Chondrocyte (in vitro differentiated cells): ENCODE measurements at regions not wholly inside any gene's neighbourhood (a gene's known extent, or its start where the extent isn't known, plus 50 kb on each side); places are given as distances from the start of the nearest gene placed in this dataset.
"Not testable (repeated sequence)": the region's sequence is repeated elsewhere in the genome, so short reads cannot be mapped to it uniquely, and the experiment has no call there.

Experiments
- DNase-seq: peaks from one replicate; pipeline ENCODE4 v3.0.0; 2021; ENCODE audit warnings: mixed read lengths, low spot score
- H3K27ac Mint-ChIP-seq: one replicate; pipeline ENCODE4 v1.8.0; 2021; ENCODE audit warnings: mild to moderate bottlenecking, moderate library complexity, mixed read lengths; ENCODE audit not compliant: unreplicated experiment
- H3K27me3 Mint-ChIP-seq: 2 replicates; pipeline ENCODE4 v1.8.0; 2021; ENCODE audit warnings: low read depth, mixed read lengths
- H3K36me3 Mint-ChIP-seq: 2 replicates; pipeline ENCODE4 v1.8.0; 2021; ENCODE audit warnings: low read depth, mixed read lengths
- H3K4me1 Mint-ChIP-seq: 2 replicates; pipeline ENCODE4 v1.8.0; 2021; ENCODE audit warnings: low read depth, mild to moderate bottlenecking, mixed read lengths
- H3K4me3 Mint-ChIP-seq: one replicate; pipeline ENCODE4 v1.8.0; 2021; ENCODE audit warnings: mild to moderate bottlenecking, moderate library complexity, mixed read lengths; ENCODE audit not compliant: unreplicated experiment
- H3K9me3 Mint-ChIP-seq: 2 replicates; pipeline ENCODE4 v1.8.0; 2021; ENCODE audit warnings: low read depth, mixed read lengths
- CTCF ChIP-seq: fragments of 200-600 bp; sonication (generic); IDR thresholded peaks from 2 replicates; pipeline ENCODE4 v1.5.0; 2021; ENCODE audit warnings: antibody characterized with exemption, mild to moderate bottlenecking, moderate library complexity

- Mint-ChIP-seq H3K4me3 (no peak overlapping the region), H3K4me1 (peaks cover 5% of the 10 kb centered on the region), H3K27me3 (no peaks in the 10 kb centered on the region), H3K27ac (no peak overlapping the region), H3K36me3 (no peaks in the 10 kb centered on the region), H3K9me3 (peaks cover 3% of the 10 kb centered on the region)
- no peak for DNase-seq
- TF ChIP-seq CTCF: no peak
Observed at GRCh38 chr18:25534401-25534800, 182.4 kb upstream of the ZNF521 start.

- peaks cover 5% of the 10 kb centered on the region for H3K4me1 Mint-ChIP-seq
- TF ChIP-seq CTCF: no peak
- no peaks in the 10 kb centered on the region for H3K36me3 Mint-ChIP-seq
- no peak for DNase-seq
- H3K27ac Mint-ChIP-seq: no peak overlapping the region
- peaks cover 3% of the 10 kb centered on the region for H3K9me3 Mint-ChIP-seq
- no peak overlapping the region for H3K4me3 Mint-ChIP-seq
- no peaks in the 10 kb centered on the region for H3K27me3 Mint-ChIP-seq
Observed at GRCh38 chr18:25533218-25533617, 181.3 kb upstream of the ZNF521 start.

- no peak for DNase-seq
- Mint-ChIP-seq H3K4me1 (peaks cover 5% of the 10 kb centered on the region), H3K4me3 (no peak overlapping the region), H3K9me3 (peaks cover 3% of the 10 kb centered on the region), H3K27ac (no peak overlapping the region), H3K27me3 (no peaks in the 10 kb centered on the region), H3K36me3 (no peaks in the 10 kb centered on the region)
- TF ChIP-seq CTCF: no peak
Observed at GRCh38 chr18:25531207-25531606, 179.2 kb upstream of the ZNF521 start.

GRCh38 chr18:25525789-25526188 lies 173.8 kb upstream of the ZNF521 start:
- H3K27ac Mint-ChIP-seq, H3K4me1 Mint-ChIP-seq, H3K9me3 Mint-ChIP-seq, H3K36me3 Mint-ChIP-seq, H3K27me3 Mint-ChIP-seq, DNase-seq, H3K4me3 Mint-ChIP-seq: not testable (repeated sequence)

- Mint-ChIP-seq H3K4me3 (no peak overlapping the region), H3K27me3 (no peaks in the 10 kb centered on the region), H3K9me3 (no peaks in the 10 kb centered on the region), H3K27ac (no peak overlapping the region), H3K36me3 (no peaks in the 10 kb centered on the region), H3K4me1 (peaks cover 31% of the 10 kb centered on the region)
- no peak for DNase-seq
- no peak for TF ChIP-seq CTCF
Observed at GRCh38 chr18:25518716-25519053, 166.7 kb upstream of the ZNF521 start.

GRCh38 chr18:25517881-25518715 lies 166.1 kb upstream of the ZNF521 start:
- Mint-ChIP-seq H3K4me1 (peaks cover 31% of the 10 kb centered on the region), H3K27ac (peak overlapping the region; percentile 87), H3K9me3 (no peaks in the 10 kb centered on the region), H3K36me3 (no peaks in the 10 kb centered on the region), H3K4me3 (peak overlapping the region; percentile 47), H3K27me3 (no peaks in the 10 kb centered on the region)
- no peak for DNase-seq
- no peak for TF ChIP-seq CTCF
